Panc1 (cell line): ENCODE measurements at regions not wholly inside any gene's neighbourhood (a gene's known extent, or its start where the extent isn't known, plus 50 kb on each side); places are given as distances from the start of the nearest gene placed in this dataset.

ENCODE experiments used
- ATAC-seq: fragments of 200-7000 bp; cut with Tn5 transposase; 2 replicates; pipeline ENCODE4 v1.9.1; 2020; ENCODE audit warnings: mild to moderate bottlenecking, moderate library complexity
- BruUV-seq: library from RNA; stranded (reverse); fragments of 400-500 nt; replicated peaks from 2 replicates; lab custom pipeline; 2021; lab: Mats Ljungman, UMichigan
- CTCF ChIA-PET: fragments of 300-600 bp; sonication (Branson Sonifier 250); formaldehyde crosslinking; loops from one replicate; lab custom pipeline; 2022; ENCODE audit warnings: antibody characterized with exemption; lab: Charles Lee
- POLR2A ChIA-PET: fragments of 300-600 bp; sonication (Branson Sonifier 250); formaldehyde crosslinking; loops from one replicate; lab custom pipeline; 2022; ENCODE audit warnings: antibody characterized with exemption; lab: Charles Lee
- DNase-seq: peaks from one replicate; pipeline ENCODE4 v3.0.0-alpha.2; 2010; ENCODE audit warnings: low read depth, low spot score
- H3K27ac ChIP-seq: 2 replicates; pipeline ENCODE4 v1.5.1; 2011; ENCODE audit warnings: mild to moderate bottlenecking, low read length, inconsistent platforms
- H3K27me3 ChIP-seq: fragments of 200-500 bp; sonication (Bioruptor generic); 2 replicates; pipeline ENCODE4 v1.6.0; 2014; ENCODE audit warnings: low read length, inconsistent platforms; ENCODE audit not compliant: control insufficient read depth, insufficient read depth
- H3K36me3 ChIP-seq: fragments of 200-500 bp; sonication (Bioruptor generic); 2 replicates; pipeline ENCODE4 v1.5.1; 2014; ENCODE audit warnings: inconsistent platforms, mild to moderate bottlenecking, low read length, moderate library complexity; ENCODE audit not compliant: control insufficient read depth, insufficient read depth
- H3K4me1 ChIP-seq: 2 replicates; pipeline ENCODE4 v1.5.1; 2011; ENCODE audit warnings: inconsistent platforms, mild to moderate bottlenecking, low read length, moderate library complexity; ENCODE audit not compliant: control insufficient read depth, insufficient read depth
- H3K4me3 ChIP-seq, 2 experiments: 2 replicates each; pipeline ENCODE4 v1.5.1; 2011 to 2012; ENCODE audit warnings: low read depth in 2 of 2, low read length in 2 of 2, mild to moderate bottlenecking in 2 of 2, inconsistent platforms in 1 of 2, moderate library complexity in 1 of 2
- H3K9me3 ChIP-seq: fragments of 200-500 bp; sonication (Bioruptor generic); 2 replicates; pipeline ENCODE4 v1.5.1; 2014; ENCODE audit warnings: low read depth, mild to moderate bottlenecking, inconsistent platforms, low read length, moderate library complexity; ENCODE audit not compliant: control insufficient read depth, insufficient read depth
- POLR2AphosphoS5 ChIP-seq: IDR thresholded peaks from 2 replicates; pipeline ENCODE4 v1.6.1; 2012; ENCODE audit warnings: mild to moderate bottlenecking, low read depth, low read length, moderate library complexity
- SIN3A ChIP-seq: IDR thresholded peaks from 2 replicates; pipeline ENCODE4 v1.6.1; 2012; ENCODE audit warnings: low read depth, mild to moderate bottlenecking, low read length, moderate library complexity, borderline replicate concordance; ENCODE audit not compliant: insufficient read depth
- TCF7L2 ChIP-seq: IDR thresholded peaks from 2 replicates; pipeline ENCODE4 v1.6.1; 2011; ENCODE audit warnings: mild to moderate bottlenecking, low read depth, low read length, inconsistent platforms
- in situ Hi-C: cut with HindIII; loops from 2 replicates; pipeline ENCODE4 v1.10.0; 2016; ENCODE audit warnings: low sequenced_read_pairs, low pct_unique_long_range_greater_than_20kb
- intact Hi-C: fragments of 100-400 bp; cut with micrococcal nuclease; formaldehyde crosslinking; loops from one replicate; pipeline ENCODE4 v1.10.0; 2022; ENCODE audit not compliant: unreplicated experiment
- TF ChIP-seq, protein P1 (sequence below), 2 experiments: IDR thresholded peaks; 2 replicates each; pipeline ENCODE4 v1.6.1; 2011 to 2012; ENCODE audit warnings: low read depth in 2 of 2, control low read depth in 1 of 2, low read length in 1 of 2, mild to moderate bottlenecking in 1 of 2, moderate library complexity in 1 of 2; ENCODE audit not compliant: insufficient read depth in 1 of 2
- TF ChIP-seq, protein P2 (sequence below): fragments of 450-650 bp; IDR thresholded peaks from 2 replicates; pipeline ENCODE4 v1.5.1; 2017; ENCODE audit warnings: mild to moderate bottlenecking

DNA sequence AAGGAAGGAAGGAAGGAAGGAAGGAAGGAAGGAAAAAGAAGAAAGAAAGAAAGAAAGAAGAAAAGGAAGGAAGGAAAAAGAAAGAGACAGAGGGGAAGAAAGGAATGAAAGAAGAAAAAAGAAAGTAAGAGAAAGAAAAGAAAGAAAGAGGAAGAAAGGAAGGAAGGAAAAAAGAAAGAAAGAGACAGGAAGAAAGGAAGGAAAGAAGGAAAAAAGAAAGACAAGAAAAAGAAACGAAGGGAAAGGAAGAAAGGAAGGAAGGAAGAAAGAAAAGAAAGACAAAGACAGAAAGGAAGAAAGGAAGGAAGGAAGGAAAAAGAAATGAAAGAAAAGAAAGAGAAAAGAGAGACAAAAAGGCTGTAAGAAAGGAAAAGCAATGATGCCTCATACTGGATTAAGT lies 101.1 kb upstream of the PPP2R3B start:
- in situ Hi-C loops (no loop called here), intact Hi-C loops (no loop called here)
- Histone ChIP-seq H3K4me3 (no peak overlapping the region), H3K36me3 (no peaks in the 10 kb centered on the region), H3K4me1 (no peaks in the 10 kb centered on the region), H3K9me3 (no peaks in the 10 kb centered on the region), H3K27ac (no peak overlapping the region), H3K27me3 (no peaks in the 10 kb centered on the region)
- POLR2A ChIA-PET = no interaction called here
- BruUV-seq = no TSS peak
- TF ChIP-seq POLR2AphosphoS5 = no peak
- TF ChIP-seq TCF7L2 = no peak
- TF ChIP-seq, protein P1, sequence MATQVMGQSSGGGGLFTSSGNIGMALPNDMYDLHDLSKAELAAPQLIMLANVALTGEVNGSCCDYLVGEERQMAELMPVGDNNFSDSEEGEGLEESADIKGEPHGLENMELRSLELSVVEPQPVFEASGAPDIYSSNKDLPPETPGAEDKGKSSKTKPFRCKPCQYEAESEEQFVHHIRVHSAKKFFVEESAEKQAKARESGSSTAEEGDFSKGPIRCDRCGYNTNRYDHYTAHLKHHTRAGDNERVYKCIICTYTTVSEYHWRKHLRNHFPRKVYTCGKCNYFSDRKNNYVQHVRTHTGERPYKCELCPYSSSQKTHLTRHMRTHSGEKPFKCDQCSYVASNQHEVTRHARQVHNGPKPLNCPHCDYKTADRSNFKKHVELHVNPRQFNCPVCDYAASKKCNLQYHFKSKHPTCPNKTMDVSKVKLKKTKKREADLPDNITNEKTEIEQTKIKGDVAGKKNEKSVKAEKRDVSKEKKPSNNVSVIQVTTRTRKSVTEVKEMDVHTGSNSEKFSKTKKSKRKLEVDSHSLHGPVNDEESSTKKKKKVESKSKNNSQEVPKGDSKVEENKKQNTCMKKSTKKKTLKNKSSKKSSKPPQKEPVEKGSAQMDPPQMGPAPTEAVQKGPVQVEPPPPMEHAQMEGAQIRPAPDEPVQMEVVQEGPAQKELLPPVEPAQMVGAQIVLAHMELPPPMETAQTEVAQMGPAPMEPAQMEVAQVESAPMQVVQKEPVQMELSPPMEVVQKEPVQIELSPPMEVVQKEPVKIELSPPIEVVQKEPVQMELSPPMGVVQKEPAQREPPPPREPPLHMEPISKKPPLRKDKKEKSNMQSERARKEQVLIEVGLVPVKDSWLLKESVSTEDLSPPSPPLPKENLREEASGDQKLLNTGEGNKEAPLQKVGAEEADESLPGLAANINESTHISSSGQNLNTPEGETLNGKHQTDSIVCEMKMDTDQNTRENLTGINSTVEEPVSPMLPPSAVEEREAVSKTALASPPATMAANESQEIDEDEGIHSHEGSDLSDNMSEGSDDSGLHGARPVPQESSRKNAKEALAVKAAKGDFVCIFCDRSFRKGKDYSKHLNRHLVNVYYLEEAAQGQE (IDR thresholded peaks at IDR 0.05; ENCODE audit: insufficient read depth in 1 of 2, low read depth in 2 of 2, low read length in 1 of 2) = no peak
- TF ChIP-seq, protein P2, sequence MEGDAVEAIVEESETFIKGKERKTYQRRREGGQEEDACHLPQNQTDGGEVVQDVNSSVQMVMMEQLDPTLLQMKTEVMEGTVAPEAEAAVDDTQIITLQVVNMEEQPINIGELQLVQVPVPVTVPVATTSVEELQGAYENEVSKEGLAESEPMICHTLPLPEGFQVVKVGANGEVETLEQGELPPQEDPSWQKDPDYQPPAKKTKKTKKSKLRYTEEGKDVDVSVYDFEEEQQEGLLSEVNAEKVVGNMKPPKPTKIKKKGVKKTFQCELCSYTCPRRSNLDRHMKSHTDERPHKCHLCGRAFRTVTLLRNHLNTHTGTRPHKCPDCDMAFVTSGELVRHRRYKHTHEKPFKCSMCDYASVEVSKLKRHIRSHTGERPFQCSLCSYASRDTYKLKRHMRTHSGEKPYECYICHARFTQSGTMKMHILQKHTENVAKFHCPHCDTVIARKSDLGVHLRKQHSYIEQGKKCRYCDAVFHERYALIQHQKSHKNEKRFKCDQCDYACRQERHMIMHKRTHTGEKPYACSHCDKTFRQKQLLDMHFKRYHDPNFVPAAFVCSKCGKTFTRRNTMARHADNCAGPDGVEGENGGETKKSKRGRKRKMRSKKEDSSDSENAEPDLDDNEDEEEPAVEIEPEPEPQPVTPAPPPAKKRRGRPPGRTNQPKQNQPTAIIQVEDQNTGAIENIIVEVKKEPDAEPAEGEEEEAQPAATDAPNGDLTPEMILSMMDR = no peak
- TF ChIP-seq SIN3A = no peak
- ATAC-seq (no peak), DNase-seq (no peak)
- CTCF ChIA-PET = no interaction called here

DNA sequence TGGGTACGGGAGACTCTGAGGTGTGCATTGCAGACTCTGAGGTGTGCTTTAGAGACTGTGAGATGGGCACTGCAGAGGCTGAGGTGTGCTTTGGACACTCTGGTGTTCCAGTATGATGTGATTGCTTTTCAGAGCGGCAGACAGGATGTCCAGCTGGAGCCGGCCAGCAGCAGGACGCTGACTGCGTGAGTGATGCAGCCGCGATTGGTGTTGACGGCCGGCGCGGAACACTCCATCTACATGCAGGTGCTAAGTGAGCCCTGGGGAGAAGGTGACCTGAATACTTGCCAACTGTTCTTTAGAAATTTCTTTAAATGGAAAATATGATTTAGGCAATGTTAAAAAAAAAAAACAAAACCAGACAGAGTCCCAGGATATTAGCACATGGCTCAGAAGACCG lies 103.1 kb upstream of the PPP2R3B start:
- no peaks in the 10 kb centered on the region for H3K4me1 ChIP-seq
- BruUV-seq = no TSS peak
- no peak overlapping the region for H3K4me3 ChIP-seq
- no peak overlapping the region for H3K27ac ChIP-seq
- no peaks in the 10 kb centered on the region for H3K9me3 ChIP-seq
- TF ChIP-seq, protein P2 = no peak
- no peak for ATAC-seq
- H3K27me3 ChIP-seq = no peaks in the 10 kb centered on the region
- H3K36me3 ChIP-seq = no peaks in the 10 kb centered on the region
- ChIA-PET CTCF (no interaction called here), POLR2A (no interaction called here)
- no peak for DNase-seq
- intact Hi-C loops = no loop called here
- in situ Hi-C loops = no loop called here
